Pancreas (tissue), 10 donors: ENCODE measurements at regions not wholly inside any gene's neighbourhood (a gene's known extent, or its start where the extent isn't known, plus 50 kb on each side); places are given as distances from the start of the nearest gene placed in this dataset.
"Not testable (repeated sequence)": the region's sequence is repeated elsewhere in the genome, so short reads cannot be mapped to it uniquely, and the experiment has no call there.

Experiments used
- ATAC-seq, 4 donors: fragments of 200-7000 bp; cut with Tn5 transposase; one replicate each; pipeline versions ENCODE4 v1.8.0 to v1.9.1; 2020; ENCODE audit warnings: mild to moderate bottlenecking in 4 of 4, moderate library complexity in 4 of 4
- DNase-seq, 6 donors: peaks; one replicate each; pipeline ENCODE4 v3.0.0-alpha.2; 2020
- FAIRE-seq: peaks from 2 replicates; lab custom pipeline; 2012; peaks lifted over from hg19 to GRCh38; lab: Jason Lieb, UNC
- H3K27ac ChIP-seq, 4 donors: fragments of 200-600 bp; sonication (generic); 1 replicate in 3 of 4; 2 replicates in 1 of 4; pipeline versions ENCODE4 v1.5.0 to v1.8.0; 2020
- H3K27me3 ChIP-seq, 4 donors: fragments of 200-600 bp; one replicate each; pipeline ENCODE4 v1.8.0; 2021
- H3K36me3 ChIP-seq, 3 donors: fragments of 200-600 bp; sonication (generic) in 1 of 3; one replicate each; pipeline versions ENCODE4 v1.5.0 to v1.8.0; 2020 to 2021
- H3K4me1 ChIP-seq, 3 donors: fragments of 200-600 bp; one replicate each; pipeline ENCODE4 v1.8.0; 2021
- H3K4me3 ChIP-seq, 4 donors: fragments of 200-600 bp; sonication (generic) in 2 of 4; one replicate each; pipeline versions ENCODE4 v1.5.0 to v1.8.0; 2020 to 2021
- H3K9me3 ChIP-seq, 4 donors: fragments of 200-600 bp; one replicate each; pipeline ENCODE4 v1.8.0; 2021
- WGBS, 2 donors: extraction: QIAGEN DNeasy Blood & Tissue Kit; methylation state at CpG; one replicate each; pipeline ENCODE4 v1.1.7; 2013; 5-methylcytosine and 5-hydroxymethylcytosine counted together
- intact Hi-C, 3 donors: fragments of 100-400 bp; cut with DNase I; formaldehyde crosslinking; loops; one replicate each; pipeline versions ENCODE4 v1.11.1 to v1.14.2; 2022
- TF ChIP-seq, protein P1 (sequence below), 4 donors: fragments of 200-600 bp; sonication (generic) in 3 of 4; IDR thresholded peaks; one replicate each; pipeline versions ENCODE4 v1.5.0 to v1.8.0; 2021; ENCODE audit warnings: antibody characterized with exemption in 4 of 4
- donor health status: healthy with polysubstance abuse.
- donor health status: DM: no; HTN: no; CAD: no; lungs with moderate emphysema.
- donor health status: DM: no; HTN: no; CAD: no.
- donor health status: control.
- donor health status: control.
- donor health status: Bipolar disorder and iron deficiency.
- donor health status: DM: yes; HTN: yes; CAD: no.
- donor health status: DM: no; HTN: no; CAD: no.
- donor health status: DM: no; HTN: no; CAD: no.
- donor health status: DM: yes; HTN: yes; CAD: no.

DNA sequence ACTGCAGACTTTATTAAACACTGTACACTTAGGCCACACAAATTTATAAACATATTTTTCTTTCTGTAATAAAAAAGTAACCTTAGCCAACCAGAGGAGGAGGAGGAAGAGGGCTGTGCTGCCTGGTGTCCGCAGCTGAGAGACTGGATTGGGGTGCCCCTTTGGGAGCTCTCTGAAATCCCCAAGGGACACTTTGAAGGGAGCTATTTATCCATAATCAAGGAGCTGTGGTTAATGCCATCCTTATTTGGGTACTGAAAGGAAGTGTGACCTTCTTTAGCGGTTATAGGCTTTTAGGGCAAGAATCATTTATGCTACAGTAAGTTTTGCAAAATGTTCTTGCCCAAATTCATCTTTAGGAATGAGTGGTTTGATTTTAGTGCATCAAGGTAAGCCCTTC is 125.8 kb downstream of the RASSF10 start:
- WGBS, 2 donors: 92 to 95% methylated on average over 2 of the region's 2 CpGs
- intact Hi-C loops: no loop called here
- TF ChIP-seq, protein P1, sequence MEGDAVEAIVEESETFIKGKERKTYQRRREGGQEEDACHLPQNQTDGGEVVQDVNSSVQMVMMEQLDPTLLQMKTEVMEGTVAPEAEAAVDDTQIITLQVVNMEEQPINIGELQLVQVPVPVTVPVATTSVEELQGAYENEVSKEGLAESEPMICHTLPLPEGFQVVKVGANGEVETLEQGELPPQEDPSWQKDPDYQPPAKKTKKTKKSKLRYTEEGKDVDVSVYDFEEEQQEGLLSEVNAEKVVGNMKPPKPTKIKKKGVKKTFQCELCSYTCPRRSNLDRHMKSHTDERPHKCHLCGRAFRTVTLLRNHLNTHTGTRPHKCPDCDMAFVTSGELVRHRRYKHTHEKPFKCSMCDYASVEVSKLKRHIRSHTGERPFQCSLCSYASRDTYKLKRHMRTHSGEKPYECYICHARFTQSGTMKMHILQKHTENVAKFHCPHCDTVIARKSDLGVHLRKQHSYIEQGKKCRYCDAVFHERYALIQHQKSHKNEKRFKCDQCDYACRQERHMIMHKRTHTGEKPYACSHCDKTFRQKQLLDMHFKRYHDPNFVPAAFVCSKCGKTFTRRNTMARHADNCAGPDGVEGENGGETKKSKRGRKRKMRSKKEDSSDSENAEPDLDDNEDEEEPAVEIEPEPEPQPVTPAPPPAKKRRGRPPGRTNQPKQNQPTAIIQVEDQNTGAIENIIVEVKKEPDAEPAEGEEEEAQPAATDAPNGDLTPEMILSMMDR (IDR thresholded peaks at IDR 0.05): no peak
- Histone ChIP-seq H3K4me3 (no peak overlapping the region), H3K27me3 (no peaks in the 10 kb centered on the region), H3K27ac (no peak overlapping the region), H3K9me3 (no peaks in the 10 kb centered on the region), H3K36me3 (no peaks in the 10 kb centered on the region), H3K4me1 (peaks cover 2% of the 10 kb centered on the region in 3 donors)
- no peak for FAIRE-seq
- ATAC-seq: no peak
- no peak for DNase-seq

DNA sequence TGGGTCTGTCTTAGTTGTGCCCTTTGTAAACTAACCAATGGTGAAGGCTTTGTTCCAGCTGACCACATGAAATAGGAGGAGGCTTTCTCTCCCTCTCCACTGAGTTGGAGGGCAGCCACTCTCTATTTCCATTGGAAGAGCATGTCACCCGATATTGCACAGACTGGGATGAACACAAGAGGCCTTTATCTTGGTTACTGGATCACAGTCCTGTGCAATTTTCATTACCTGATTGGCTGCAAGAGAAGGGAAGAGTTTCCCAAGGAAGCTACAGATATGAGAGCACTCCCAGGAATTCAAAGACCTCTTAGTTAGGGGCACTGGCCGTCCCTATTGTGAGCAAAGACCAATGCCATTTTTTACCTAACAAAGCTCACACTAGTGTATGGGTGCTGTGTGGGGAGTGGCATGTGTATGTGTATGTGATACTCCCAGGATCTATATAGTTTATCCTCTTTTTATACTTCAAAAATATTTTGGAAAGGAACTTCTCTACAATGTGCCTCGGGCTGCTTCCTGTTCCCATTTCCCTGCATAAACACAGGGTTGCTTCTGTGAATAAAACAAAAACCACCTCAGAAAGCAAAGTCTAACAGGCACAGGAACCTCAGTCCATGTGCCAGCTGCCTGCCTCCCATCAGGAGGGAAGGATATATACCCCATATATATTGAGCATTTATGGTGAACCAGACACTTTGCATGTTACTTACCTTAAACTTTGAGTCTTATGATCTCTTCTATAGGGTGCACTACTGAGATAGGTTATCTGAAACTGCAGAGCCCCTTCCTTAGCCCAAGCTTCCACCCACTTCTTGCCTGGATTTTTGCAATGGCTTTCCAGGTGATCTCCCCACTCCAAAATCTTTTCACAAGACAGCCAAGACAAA is 126.5 kb downstream of the RASSF10 start:
- Histone ChIP-seq H3K4me1 (peaks cover 6 to 9% (median 7%) of the 10 kb centered on the region in 3 donors), H3K27me3 (no peaks in the 10 kb centered on the region), H3K4me3 (no peak overlapping the region), H3K27ac (no peak overlapping the region), H3K9me3 (no peaks in the 10 kb centered on the region), H3K36me3 (no peaks in the 10 kb centered on the region)
- 67 to 82% methylated on average over 3 of the region's 3 CpGs for WGBS, 2 donors
- FAIRE-seq (no peak), ATAC-seq (no peak), DNase-seq (no peak)
- TF ChIP-seq, protein P1 (IDR thresholded peaks at IDR 0.05): no peak
- intact Hi-C loops: no loop called here

GRCh38 chr11:13136272-13136596 is 127.1 kb downstream of the RASSF10 start:
- no peak overlapping the region for H3K27ac ChIP-seq
- TF ChIP-seq, protein P1 (IDR thresholded peaks at IDR 0.05): no peak
- H3K4me3 ChIP-seq: no peak overlapping the region
- FAIRE-seq: no peak
- intact Hi-C loops: no loop called here
- DNase-seq: no peak
- no peaks in the 10 kb centered on the region for H3K9me3 ChIP-seq
- no peaks in the 10 kb centered on the region for H3K36me3 ChIP-seq
- H3K27me3 ChIP-seq: no peaks in the 10 kb centered on the region
- no peak for ATAC-seq
- peaks cover 13 to 14% (median 13%) of the 10 kb centered on the region in 3 donors for H3K4me1 ChIP-seq
- 93 to 100% methylated on average over 2 of the region's 2 CpGs for WGBS, 2 donors

- ATAC-seq (no peak), FAIRE-seq (no peak)
Observed at GRCh38 chr11:13137844-13138301, 128.8 kb downstream of the RASSF10 start.

DNA sequence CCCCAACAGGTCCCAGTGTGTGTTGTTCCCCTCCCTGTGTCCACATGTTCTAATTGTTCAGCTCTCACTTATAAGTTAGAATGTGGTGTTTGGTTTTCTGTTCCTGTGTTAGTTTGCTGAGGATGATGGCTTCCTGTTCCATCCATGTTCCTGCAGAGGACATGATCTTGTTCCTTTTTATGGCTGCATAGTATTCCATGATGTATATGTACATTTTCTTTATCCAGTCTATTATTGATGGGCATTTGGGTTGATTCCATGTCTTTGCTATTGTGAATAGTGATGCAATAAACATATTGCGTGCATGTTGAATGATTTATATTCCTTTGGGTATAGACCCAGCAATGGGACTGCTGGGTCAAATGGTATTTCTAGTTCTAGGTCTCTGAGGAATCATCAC is 130.0 kb downstream of the RASSF10 start:
- WGBS, 2 donors: 93 to 96% methylated on average over 1 of the region's 1 CpG
- peaks cover 13 to 17% (median 14%) of the 10 kb centered on the region in 3 donors for H3K4me1 ChIP-seq
- ATAC-seq, H3K9me3 ChIP-seq, H3K27me3 ChIP-seq, H3K36me3 ChIP-seq, DNase-seq, H3K27ac ChIP-seq, intact Hi-C loops, FAIRE-seq, H3K4me3 ChIP-seq: not testable (repeated sequence)

More at GRCh38 chr11:13137844-13138301, 128.8 kb downstream of the RASSF10 start:
- 90 to 97% methylated on average over 1 of the region's 1 CpG for WGBS, 2 donors
- TF ChIP-seq, protein P1 (IDR thresholded peaks at IDR 0.05): no peak
- intact Hi-C loops: no loop called here
- Histone ChIP-seq H3K4me1 (peaks cover 13 to 17% (median 14%) of the 10 kb centered on the region in 3 donors), H3K27ac (no peak overlapping the region), H3K36me3 (no peaks in the 10 kb centered on the region), H3K4me3 (no peak overlapping the region), H3K27me3 (no peaks in the 10 kb centered on the region), H3K9me3 (no peaks in the 10 kb centered on the region)
- no peak for DNase-seq
